GM21390 (cell line): ENCODE measurements at regions not wholly inside any gene's neighbourhood (a gene's known extent, or its start where the extent isn't known, plus 50 kb on each side); places are given as distances from the start of the nearest gene placed in this dataset.
A peak's percentile ranks its signal among the peaks of the same experiment; 100 is the strongest.
"Not testable (repeated sequence)": the region's sequence is repeated elsewhere in the genome, so short reads cannot be mapped to it uniquely, and the experiment has no call there.

ENCODE experiments used
- ATAC-seq: cut with Tn5 transposase; IDR thresholded peaks from one replicate; pipeline ENCODE4 v1.9.1; 2021; ENCODE audit not compliant: unreplicated experiment

DNA sequence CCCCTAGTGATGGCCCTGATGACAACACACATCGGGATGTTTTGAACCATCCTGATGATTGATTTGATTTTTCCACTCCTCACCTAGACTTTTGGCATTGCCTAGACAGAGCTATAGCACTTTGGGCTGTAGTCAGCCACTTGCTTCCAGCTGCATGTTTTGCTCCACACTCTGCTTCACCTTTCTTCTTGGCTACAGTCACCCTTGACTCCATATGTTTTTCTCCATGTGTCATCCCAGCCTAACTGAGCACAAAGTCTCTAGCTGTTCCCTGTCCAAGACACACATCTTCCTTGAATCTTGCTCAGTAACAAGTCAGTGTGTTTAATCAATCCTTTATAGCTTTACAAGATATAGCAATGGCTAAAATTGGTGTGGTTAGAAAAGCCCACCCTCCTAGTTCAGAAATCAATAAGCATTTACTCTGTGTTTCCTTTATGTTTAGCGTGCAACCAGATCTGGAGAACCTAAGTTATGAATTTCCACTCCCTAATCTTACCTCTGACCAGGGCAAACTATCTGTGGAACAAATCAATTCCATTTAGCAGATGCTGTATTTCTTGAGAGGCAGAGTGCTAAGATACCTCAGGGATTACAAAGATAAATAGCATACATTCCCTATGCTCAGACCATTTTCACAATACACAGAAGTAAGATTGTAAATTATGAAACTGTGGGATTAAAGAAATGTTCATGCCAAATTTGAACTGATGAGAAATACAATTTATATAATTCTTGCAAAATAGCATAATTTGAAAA, 98.4 kb upstream of the LYPLAL1 start:
- no peak for ATAC-seq

DNA sequence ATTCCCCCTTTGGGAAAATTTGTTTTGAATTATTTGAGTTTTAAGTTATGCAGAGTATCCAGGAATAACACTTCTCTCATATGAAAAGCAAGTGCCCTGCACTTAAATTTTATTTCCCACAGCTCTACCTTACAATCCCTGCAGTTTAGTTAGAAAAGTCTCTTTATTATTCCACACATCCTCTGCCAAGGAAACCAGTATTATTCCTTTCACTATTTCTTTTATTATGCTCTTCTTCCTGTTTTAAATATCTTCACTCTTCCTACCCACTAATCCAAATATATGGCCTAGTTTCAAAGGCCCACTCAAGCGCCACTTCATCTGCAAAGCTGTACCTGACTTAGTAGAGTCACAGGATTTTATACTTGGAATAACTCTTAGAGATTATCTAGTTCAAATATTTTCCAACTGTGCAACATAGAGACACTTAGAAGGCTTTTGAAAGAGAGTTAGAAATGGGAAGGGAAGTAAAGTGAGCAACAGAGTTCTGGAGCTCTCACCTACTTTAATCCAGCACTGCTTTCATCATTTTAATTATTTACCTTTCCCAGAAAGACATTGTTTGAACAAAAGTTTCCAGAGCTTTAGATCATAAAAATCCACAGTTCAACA, 97.2 kb upstream of the LYPLAL1 start:
- ATAC-seq, result no peak

DNA sequence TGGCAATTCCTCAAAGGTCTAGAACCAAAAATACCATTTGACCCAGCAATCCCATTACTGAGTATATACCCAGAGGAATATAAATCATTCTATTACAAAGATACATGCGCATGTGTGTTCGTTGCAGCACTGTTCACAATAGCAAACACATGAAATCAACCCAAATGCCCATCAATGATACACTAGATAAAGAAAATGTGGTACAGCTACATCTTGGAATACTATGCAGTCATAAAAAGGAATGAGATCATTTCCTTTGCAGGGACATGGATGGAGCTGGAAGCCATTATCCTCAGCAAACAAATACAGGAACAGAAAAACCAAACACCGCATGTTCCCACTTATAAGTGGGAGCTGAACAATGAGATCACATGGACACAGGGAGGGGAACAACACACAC, 95.9 kb upstream of the LYPLAL1 start:
- not testable (repeated sequence) for ATAC-seq

DNA sequence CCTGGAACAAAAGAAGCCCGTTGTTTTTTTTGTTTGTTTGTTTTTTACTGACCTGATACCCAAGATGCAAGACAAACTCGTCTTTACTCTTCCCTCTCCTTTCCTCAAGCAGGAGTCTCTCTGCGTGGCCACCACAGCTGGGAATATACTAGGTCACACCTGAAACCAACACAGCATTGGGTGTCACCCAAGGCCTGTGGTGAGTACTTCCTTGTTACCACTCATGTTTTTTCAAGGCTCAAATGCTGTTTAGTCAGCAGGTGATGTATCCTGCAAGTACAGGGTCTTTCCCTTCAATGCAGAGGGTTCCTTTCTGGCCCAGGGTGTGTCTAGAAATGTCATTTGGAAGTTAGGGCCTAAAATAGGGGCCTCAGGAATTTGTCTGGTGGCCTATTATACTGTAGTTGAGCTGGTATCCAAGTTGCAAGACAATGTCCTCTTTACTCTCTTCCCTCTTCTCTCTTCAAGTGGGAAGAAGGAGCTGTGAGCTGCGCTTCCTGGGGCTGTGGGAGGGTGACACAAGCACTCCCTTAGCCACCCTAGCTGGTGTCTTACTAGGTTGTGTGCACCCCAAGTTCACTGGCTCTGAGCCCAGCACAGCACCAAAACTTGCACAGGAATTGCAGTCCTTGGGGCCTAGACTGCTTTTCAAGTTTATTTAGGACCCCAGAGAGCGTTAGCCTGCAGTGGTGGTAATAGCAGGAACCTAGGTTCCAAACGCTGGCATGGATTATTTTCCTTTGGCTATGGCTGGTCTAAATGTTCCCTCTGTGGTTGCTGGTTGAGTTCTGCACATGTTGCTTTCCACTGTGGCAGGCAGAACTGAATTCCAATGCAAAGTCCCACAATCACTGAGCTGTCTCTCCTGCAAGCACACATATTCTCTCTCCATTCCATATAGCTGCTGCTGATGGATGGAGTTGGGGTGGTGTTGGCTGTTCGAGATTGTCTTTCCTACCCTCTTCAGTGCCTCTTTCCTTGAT, 91.4 kb upstream of the LYPLAL1 start:
- ATAC-seq, result peak; percentile 73

DNA sequence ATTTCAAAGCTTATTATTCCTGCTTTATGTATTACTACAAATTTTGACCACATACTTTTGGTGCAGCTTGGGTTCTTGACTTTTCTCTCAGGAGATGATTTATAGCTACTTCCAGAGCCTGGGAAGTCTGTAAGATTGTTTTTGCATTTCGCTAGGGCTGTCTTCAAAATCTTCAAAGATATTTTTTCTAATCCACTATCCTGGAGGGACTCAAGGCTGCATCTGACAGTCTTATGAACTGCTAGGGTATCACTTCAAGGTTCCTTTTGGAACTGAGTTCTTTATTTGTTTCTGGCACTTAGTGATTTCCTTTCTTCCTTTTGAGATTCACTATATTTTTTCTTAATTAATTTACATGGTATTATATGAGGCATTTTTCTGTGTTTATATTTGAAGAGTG, 90.0 kb upstream of the LYPLAL1 start:
- no peak for ATAC-seq

DNA sequence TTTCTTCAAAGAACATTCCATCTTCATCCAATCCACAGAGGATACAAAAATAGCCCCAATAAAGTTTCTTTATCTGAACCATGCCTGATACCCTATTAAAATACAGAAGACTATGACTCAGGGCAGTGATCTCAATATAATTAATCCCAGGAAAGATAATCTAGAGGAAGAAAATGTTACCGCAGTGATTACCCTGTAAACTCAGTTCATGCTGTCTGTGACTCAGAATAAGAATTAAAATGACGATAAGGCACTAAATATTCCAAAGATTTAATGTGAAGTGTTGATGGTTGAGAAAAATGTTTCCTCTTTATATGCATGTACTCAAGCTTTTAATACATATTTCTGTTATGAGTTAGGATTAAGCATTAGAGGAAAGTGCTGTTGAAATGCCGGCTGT, 88.6 kb upstream of the LYPLAL1 start:
- ATAC-seq, result no peak

DNA sequence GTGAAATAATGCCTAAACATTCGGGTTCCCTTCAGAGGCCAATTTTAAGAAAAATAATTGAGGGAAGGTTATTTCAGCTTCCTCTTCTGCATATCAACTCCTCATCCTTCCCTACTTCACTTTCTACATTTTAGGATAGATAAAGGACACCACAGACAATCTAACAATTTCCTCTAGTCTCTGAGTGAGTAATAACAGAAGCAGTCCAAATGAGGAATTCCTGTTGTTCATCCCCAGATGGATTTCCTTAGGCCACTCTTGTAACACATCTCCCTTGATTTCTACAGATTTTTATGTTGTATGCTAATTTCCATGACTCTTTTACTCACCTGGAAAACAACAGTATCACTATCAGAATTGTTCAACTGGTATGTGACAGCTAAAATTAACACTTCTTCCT, 87.7 kb upstream of the LYPLAL1 start:
- ATAC-seq, result no peak

DNA sequence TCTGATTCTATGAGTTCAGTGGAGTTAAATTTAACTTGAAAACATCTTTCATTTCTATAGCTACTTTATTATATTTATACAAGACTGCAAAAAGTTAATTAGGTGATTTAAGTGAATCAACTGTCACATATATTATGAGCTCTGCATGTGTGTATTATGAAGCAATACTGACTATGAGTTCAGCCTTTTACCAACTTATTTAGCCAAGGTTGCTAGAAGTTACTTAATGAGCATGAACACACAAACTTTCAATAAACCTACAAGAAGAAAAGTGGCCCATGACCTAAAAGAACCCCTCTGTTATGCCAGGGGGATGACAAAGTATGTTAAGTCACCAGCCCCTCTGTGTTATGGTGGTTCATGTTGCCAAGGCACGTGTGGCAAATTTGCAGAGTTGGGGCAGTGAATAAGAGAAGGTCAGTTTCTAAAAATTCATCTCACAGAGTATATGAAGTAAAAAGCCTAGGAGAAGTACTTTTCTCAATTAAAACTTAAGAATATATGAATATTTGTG, 86.7 kb upstream of the LYPLAL1 start:
- no peak for ATAC-seq

DNA sequence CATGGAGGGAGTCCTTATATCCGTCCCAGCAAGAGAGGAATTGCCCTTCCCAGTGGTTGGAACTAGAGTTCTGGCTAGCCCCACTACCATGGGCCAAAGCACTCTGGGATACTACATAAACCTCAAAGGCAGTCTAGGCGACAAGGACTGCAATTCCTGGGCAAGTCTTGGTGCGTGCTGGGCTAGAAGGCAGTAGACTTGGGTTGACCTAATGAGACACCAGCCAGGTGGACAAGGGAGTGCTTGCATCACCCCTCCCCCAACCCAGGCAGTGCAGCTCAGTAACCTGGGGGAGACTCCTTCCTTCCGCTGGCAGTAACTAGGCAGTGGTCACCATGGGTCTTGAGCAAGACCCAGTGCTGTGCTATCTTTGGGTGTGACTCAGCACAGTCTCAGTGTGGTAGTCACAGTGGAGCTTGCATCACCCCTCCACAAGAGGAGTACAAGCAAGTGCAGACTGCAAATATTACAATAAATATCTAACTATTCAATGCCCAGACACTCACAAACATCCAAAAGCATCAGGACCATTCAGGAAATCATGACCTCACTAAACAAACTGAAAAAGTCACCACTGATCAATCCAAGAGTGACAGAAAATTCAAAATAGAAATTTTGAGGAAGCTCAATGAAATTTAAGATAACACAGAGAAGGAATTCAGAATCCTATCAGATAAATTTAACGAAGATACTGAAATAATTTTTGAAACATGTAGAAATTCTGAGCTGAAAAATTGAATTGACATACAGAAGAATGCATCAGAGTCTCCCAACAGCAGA, 84.7 kb upstream of the LYPLAL1 start:
- peak; percentile 76 for ATAC-seq

DNA sequence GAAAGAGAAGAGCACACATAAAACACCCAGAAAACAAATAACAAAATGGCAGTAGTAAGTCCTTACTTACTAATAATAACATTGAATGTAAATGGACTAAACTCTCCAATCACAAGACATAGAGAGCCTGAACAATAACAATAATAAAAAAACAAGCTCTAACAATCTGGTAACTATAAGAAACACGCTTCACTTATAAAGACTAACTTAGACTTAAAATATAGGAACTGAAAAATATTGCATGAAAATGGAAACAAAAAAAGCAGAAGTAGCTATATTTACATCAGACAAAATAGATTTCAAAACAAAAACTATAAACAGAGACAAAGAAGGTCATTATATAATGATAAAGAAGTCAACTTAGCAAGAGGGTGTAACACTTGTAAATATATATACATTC, 83.1 kb upstream of the LYPLAL1 start:
- peak; percentile 66 for ATAC-seq

DNA sequence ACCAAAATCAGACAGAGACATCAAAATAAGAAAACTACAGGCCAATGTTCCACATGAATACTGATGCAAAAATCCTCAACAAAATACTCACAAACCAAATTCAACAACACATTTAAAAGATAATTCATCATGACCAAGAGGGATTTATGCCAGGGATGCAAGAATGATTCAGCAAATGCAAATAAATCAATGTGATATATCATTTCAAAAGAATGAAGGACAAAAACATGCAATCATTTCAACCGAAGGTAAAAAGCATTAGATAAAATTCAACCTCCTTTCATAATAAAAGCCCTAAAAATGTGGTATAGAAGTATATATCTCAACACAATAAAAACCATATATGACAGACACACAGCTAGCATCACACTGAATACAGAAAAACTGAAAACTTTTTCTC, 81.5 kb upstream of the LYPLAL1 start:
- ATAC-seq, result no peak

DNA sequence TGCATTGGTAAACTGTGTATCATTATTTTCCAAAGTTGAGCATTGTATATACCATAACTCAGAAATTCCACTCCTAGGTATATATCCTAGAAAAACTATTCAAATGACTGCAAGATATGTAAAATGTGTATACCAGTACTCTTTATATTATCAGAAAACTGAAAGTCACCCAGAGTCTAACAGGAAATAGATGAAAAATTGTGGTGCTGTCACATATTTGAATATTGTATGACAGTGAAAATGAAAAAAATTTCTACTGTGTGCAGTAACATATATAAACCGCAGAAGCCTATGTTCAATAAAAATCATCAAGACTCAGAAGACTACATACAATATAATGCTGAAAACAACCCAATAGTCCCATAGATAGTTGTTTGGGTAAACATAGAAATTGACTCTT, 74.4 kb upstream of the LYPLAL1 start:
- peak; percentile 91 for ATAC-seq

DNA sequence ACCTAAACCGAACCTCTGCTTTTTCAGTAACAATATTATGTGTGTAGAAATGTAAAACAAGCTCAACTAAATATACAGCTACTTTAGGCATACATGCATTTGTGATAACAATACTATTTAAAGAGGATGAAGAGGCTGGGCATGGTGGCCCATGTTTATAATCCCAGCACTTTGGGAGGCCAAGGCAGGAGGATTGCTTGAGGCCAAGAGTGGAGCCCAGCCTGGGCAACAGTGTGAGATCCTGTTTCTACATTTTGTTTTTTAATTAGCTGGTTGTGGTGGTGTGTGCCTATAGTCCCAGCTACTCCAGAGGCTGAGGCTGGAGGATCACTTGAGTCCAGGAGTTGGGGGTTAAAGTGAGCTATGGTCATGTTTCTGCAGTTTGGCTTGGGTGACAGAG, 73.6 kb upstream of the LYPLAL1 start:
- no peak for ATAC-seq

DNA sequence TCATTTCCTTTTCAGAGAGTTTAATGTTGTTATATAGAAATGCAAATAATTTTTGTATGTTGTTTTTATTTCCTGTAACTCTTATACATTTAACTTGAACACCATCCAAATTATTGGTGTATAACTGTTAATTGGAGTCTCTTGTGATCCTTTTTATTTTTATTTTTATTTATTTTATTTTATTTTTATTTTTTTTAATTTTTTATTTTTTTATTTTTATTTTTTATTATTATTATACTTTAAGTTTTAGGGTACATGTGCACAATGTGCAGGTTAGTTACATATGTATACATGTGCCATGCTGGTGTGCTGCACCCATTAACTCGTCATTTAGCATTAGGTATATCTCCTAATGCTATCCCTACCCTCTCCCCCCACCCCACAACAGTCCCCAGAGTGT, 71.2 kb upstream of the LYPLAL1 start:
- not testable (repeated sequence) for ATAC-seq

DNA sequence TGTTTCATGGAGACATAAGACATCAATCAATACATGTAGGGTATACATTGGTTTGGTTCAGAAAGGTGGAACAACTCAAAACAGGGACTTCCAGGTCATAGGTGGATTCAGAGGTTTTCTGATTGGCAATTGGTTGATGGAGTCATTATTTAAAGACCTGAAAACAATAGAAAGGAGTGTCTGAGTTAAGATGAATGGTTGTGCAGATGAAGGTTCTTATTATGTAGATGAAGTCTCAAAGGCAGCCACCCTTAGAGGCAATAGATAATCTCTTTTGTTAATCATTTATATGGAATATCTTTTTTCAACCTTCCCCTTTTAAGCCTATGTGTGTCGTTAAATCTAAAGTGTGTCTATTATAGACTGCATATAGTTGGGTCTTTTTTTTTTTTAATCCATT, 67.8 kb upstream of the LYPLAL1 start:
- ATAC-seq, result no peak

DNA sequence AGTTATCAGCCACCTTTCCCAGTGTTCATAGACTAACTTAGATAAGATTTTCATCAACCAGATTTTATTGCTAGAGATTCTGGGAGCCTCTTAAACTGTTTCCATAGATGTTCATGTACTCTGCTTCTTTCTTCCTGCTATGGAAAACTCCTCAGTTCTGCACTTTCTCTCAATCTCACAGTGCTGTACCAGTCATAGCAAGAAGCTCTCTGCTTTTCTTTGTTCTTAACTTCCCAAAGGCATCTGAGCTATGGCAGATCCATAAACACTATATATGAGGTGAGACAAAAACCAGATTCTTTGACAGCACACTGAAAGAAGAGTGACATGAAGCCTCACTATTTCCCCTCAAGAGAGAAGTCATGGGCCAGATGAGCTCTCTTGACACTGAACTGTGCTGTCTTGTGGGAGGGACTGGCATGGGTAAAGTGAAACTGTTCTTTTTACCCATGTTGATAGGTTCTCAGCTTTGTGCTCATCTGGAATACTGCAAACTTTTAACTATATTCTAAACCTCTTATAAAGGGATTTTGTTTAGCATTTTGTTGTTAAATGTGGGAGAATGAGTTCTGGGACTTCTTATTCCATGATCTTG, 64.2 kb upstream of the LYPLAL1 start:
- ATAC-seq, result peak; percentile 85

DNA sequence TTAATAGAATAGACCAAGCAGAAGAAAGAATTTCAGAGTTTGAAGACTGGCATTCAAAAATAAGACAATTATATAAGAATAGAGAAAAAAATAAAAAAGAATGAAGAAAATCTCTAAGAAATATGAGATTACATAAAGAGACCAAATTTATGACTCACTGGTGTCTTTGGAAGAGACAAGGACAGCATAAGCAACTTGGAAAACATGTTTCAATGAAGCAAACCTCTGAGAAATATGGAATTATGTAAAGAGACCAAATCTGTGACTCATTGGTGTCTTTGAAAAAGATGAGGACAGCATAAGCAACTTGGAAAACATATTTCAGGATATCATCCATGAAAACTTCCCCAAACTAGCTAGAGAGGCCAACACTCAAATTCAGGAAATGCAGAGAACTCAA, 60.4 kb upstream of the LYPLAL1 start:
- ATAC-seq, result no peak

DNA sequence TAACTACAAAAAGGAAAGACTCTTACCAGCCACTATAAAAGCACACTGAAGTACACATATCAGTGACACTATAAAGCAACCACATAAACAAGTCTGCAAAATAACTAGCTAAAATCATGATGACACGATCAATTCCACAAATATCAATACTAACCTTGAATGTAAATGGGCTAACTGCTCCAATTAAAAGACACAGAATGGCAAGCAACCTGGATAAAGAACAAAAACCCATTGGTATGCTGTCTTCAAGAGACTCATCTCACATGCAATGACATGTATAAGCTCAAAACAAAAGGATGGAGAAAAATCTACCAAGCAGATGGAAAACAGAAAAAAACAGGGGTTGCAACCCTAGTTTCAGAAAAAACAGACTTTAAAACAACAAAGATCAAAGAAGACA, 59.7 kb upstream of the LYPLAL1 start:
- ATAC-seq, result no peak

DNA sequence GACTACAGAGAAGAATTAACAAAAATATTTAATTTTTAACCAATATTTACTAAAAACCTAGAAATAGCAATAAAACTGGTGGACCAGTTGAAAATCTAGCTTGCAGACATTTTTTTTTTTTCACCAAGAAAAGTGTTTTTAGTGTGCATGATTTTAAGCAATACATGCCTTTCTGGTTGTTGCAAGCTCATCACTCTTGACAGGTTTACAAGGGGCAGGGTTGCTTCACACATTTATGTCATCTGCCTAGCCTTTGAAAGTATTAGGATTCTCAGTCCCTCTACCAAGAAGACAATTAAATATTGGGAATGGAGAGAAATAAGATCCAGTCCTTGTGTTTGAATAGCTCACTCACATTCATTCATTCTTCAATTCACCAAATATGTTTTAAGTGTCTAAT, 53.8 kb upstream of the LYPLAL1 start:
- no peak for ATAC-seq
